H9 (cell line): ENCODE measurements at regions not wholly inside any gene's neighbourhood (a gene's known extent, or its start where the extent isn't known, plus 50 kb on each side); places are given as distances from the start of the nearest gene placed in this dataset.

Experiments used
- DNase-seq: peaks from one replicate; pipeline ENCODE4 v3.0.0-alpha.2; 2017
- H2AFZ ChIP-seq: one replicate; pipeline ENCODE4 v1.6.1; 2013; ENCODE audit warnings: mild to moderate bottlenecking, low read length, control low read depth, moderate library complexity
- H2AK5ac ChIP-seq: 2 replicates; pipeline ENCODE4 v1.6.1; 2013; ENCODE audit warnings: low read length, control low read depth, mixed read lengths; ENCODE audit not compliant: insufficient read length
- H2BK120ac ChIP-seq: one replicate; pipeline ENCODE4 v1.6.1; 2013; ENCODE audit warnings: low read depth, mild to moderate bottlenecking, low read length, control low read depth, inconsistent platforms; ENCODE audit not compliant: poor library complexity, severe bottlenecking
- H2BK12ac ChIP-seq: 2 replicates; pipeline ENCODE4 v1.6.1; 2013; ENCODE audit warnings: low read length, control low read depth, mixed read lengths, low read depth; ENCODE audit not compliant: insufficient read length
- H2BK15ac ChIP-seq: 2 replicates; pipeline ENCODE4 v1.6.1; 2013; ENCODE audit warnings: low read depth, low read length, control low read depth
- H2BK20ac ChIP-seq: one replicate; pipeline ENCODE4 v1.6.1; 2013; ENCODE audit warnings: low read depth, mild to moderate bottlenecking, low read length, control low read depth, inconsistent platforms; ENCODE audit not compliant: poor library complexity, severe bottlenecking
- H2BK5ac ChIP-seq: 2 replicates; pipeline ENCODE4 v1.6.1; 2013; ENCODE audit warnings: low read length, control low read depth, mixed read lengths; ENCODE audit not compliant: insufficient read length
- H3K14ac ChIP-seq: 2 replicates; pipeline ENCODE4 v1.6.1; 2013; ENCODE audit warnings: low read length, control low read depth; ENCODE audit not compliant: insufficient read depth
- H3K18ac ChIP-seq: 2 replicates; pipeline ENCODE4 v1.6.1; 2013; ENCODE audit warnings: low read depth, mild to moderate bottlenecking, mixed read lengths, low read length, control low read depth; ENCODE audit not compliant: insufficient read length
- H3K23ac ChIP-seq: 2 replicates; pipeline ENCODE4 v1.6.1; 2013; ENCODE audit warnings: low read length, control low read depth, mixed read lengths, low read depth; ENCODE audit not compliant: insufficient read length
- H3K23me2 ChIP-seq: 2 replicates; pipeline ENCODE4 v1.6.1; 2013; ENCODE audit warnings: low read depth, mild to moderate bottlenecking, mixed read lengths, low read length, control low read depth; ENCODE audit not compliant: insufficient read length, poor library complexity, severe bottlenecking
- H3K27ac ChIP-seq: 2 replicates; pipeline ENCODE4 v1.5.1; 2013; ENCODE audit warnings: low read length, control low read depth, mixed read lengths, low read depth; ENCODE audit not compliant: insufficient read length
- H3K27me3 ChIP-seq: 2 replicates; pipeline ENCODE4 v1.6.1; 2013; ENCODE audit warnings: low read length, control low read depth, inconsistent platforms; ENCODE audit not compliant: insufficient read depth
- H3K4ac ChIP-seq: 2 replicates; pipeline ENCODE4 v1.6.1; 2013; ENCODE audit warnings: low read depth, mild to moderate bottlenecking, control low read depth, inconsistent platforms, low read length, moderate library complexity
- H3K4me1 ChIP-seq: 2 replicates; pipeline ENCODE4 v1.6.1; 2013; ENCODE audit warnings: low read length, control low read depth, inconsistent platforms; ENCODE audit not compliant: insufficient read depth
- H3K4me2 ChIP-seq: 2 replicates; pipeline ENCODE4 v1.6.1; 2013; ENCODE audit warnings: low read length, control low read depth, mixed read lengths; ENCODE audit not compliant: insufficient read length, insufficient read depth
- H3K56ac ChIP-seq: 2 replicates; pipeline ENCODE4 v1.6.1; 2013; ENCODE audit warnings: low read depth, mild to moderate bottlenecking, mixed read lengths, low read length, control low read depth; ENCODE audit not compliant: insufficient read length
- H3K79me1 ChIP-seq: 2 replicates; pipeline ENCODE4 v1.6.1; 2013; ENCODE audit warnings: low read depth, mild to moderate bottlenecking, moderate library complexity, low read length, control low read depth, inconsistent platforms; ENCODE audit not compliant: insufficient read depth, poor library complexity, severe bottlenecking
- H3K79me2 ChIP-seq: 2 replicates; pipeline ENCODE4 v1.6.1; 2013; ENCODE audit warnings: low read length, control low read depth, inconsistent platforms; ENCODE audit not compliant: insufficient read depth
- H3K9ac ChIP-seq: 2 replicates; pipeline ENCODE4 v1.6.1; 2013; ENCODE audit warnings: low read length, control low read depth, mixed read lengths; ENCODE audit not compliant: insufficient read length; ENCODE audit errors: extremely low read depth
- H3K9me3 ChIP-seq: one replicate; pipeline ENCODE4 v1.6.1; 2013; ENCODE audit warnings: low read depth, low read length, inconsistent platforms; ENCODE audit not compliant: control insufficient read depth
- H3T11ph ChIP-seq: one replicate; pipeline ENCODE4 v1.6.1; 2013; ENCODE audit warnings: mild to moderate bottlenecking, low read length, control low read depth, inconsistent platforms
- H4K20me1 ChIP-seq: one replicate; pipeline ENCODE4 v1.6.1; 2013; ENCODE audit not compliant: control insufficient read depth, insufficient read length, insufficient read depth
- H4K5ac ChIP-seq: 2 replicates; pipeline ENCODE4 v1.6.1; 2013; ENCODE audit warnings: low read depth, mild to moderate bottlenecking, mixed read lengths, low read length, control low read depth; ENCODE audit not compliant: insufficient read length
- H4K8ac ChIP-seq: replicated peaks from 2 replicates; pipeline ENCODE4 v1.6.1; 2013; ENCODE audit warnings: low read length, control low read depth, mixed read lengths, low read depth; ENCODE audit not compliant: insufficient read length
- H4K91ac ChIP-seq: 2 replicates; pipeline ENCODE4 v1.6.1; 2013; ENCODE audit warnings: low read depth, mild to moderate bottlenecking, moderate library complexity, mixed read lengths, low read length, control low read depth; ENCODE audit not compliant: insufficient read length
- H3K27ac Mint-ChIP-seq, 3 experiments: 2 replicates in 2 of 3; 3 replicates in 1 of 3; pipeline ENCODE4 v1.8.0; 2020 to 2021; ENCODE audit warnings: mixed read lengths in 3 of 3, mild to moderate bottlenecking in 1 of 3, moderate library complexity in 1 of 3
- H3K27me3 Mint-ChIP-seq: 2 replicates; pipeline ENCODE4 v1.8.0; 2021; ENCODE audit warnings: low read depth, mild to moderate bottlenecking, moderate library complexity, mixed read lengths
- H3K36me3 Mint-ChIP-seq, 3 experiments: 2 replicates in 2 of 3; 3 replicates in 1 of 3; pipeline ENCODE4 v1.8.0; 2020 to 2021; ENCODE audit warnings: low read depth in 3 of 3, mixed read lengths in 3 of 3; ENCODE audit not compliant: insufficient read depth in 1 of 3
- H3K4me1 Mint-ChIP-seq, 2 experiments: 2 replicates each; pipeline ENCODE4 v1.8.0; 2020; ENCODE audit warnings: mixed read lengths in 2 of 2
- H3K4me3 Mint-ChIP-seq, 2 experiments: 2 replicates in 1 of 2; 3 replicates in 1 of 2; pipeline ENCODE4 v1.8.0; 2020 to 2021; ENCODE audit warnings: mild to moderate bottlenecking in 2 of 2, mixed read lengths in 2 of 2, moderate library complexity in 1 of 2
- H3K9me3 Mint-ChIP-seq, 2 experiments: 2 replicates in 1 of 2; 3 replicates in 1 of 2; pipeline ENCODE4 v1.8.0; 2020; ENCODE audit warnings: mild to moderate bottlenecking in 2 of 2, mixed read lengths in 2 of 2, moderate library complexity in 1 of 2
- WGBS: extraction: QIAGEN DNeasy Blood & Tissue Kit; methylation state at CpG from one replicate; pipeline ENCODE4 v1.1.7; 2013; ENCODE audit warnings: missing lambda C conversion rate, low lambda C conversion rate, mixed read lengths; ENCODE audit not compliant: insufficient read length; ENCODE audit errors: extremely low coverage; 5-methylcytosine and 5-hydroxymethylcytosine counted together
- TF ChIP-seq, protein P1 (sequence below): fragments of 200-600 bp; sonication (generic); conservative IDR thresholded peaks from 3 replicates; pipeline ENCODE4 v1.8.0; 2021; ENCODE audit warnings: antibody characterized with exemption, mild to moderate bottlenecking

DNA sequence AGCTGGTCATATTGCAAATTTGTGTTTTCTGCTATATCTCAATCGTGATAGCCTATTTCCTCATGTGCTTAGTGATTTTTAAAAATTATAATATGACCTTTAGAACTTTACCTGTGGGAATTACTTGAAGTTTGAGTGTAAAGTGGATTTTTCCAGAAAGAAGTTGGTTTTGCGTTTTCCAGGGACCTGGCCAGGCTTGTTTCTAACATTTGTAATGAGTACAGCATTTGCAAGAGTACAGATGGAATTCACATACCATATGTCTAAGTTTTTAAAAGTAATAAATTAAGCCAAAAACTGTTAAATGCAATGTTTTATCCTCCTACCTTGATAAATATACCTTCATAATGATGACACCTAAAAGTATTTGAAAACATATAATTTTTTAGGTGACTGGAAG is 443.2 kb downstream of the REEP3 start:
- no peaks in the 10 kb centered on the region for H3K27me3 ChIP-seq
- H4K8ac ChIP-seq, result no peak overlapping the region
- no peak overlapping the region for H3K4me2 ChIP-seq
- no peak overlapping the region for H3K9ac ChIP-seq
- no peak overlapping the region for H3K27ac ChIP-seq
- H4K91ac ChIP-seq, result no peak overlapping the region
- Mint-ChIP-seq H3K4me3 (no peak overlapping the region), H3K9me3 (peaks cover 5 to 9% of the 10 kb centered on the region in 2 experiments; a peak in 3 of 5 replicates), H3K27ac (no peak overlapping the region), H3K4me1 (no peaks in the 10 kb centered on the region), H3K27me3 (no peaks in the 10 kb centered on the region; the same call in 1 of the 2 replicates), H3K36me3 (peaks cover 0 to 6% (median 0%) of the 10 kb centered on the region in 3 experiments; a peak in 1 of 7 replicates)
- no peak overlapping the region for H3K18ac ChIP-seq
- no peak for DNase-seq
- H2BK5ac ChIP-seq, result no peak overlapping the region
- TF ChIP-seq, protein P1, sequence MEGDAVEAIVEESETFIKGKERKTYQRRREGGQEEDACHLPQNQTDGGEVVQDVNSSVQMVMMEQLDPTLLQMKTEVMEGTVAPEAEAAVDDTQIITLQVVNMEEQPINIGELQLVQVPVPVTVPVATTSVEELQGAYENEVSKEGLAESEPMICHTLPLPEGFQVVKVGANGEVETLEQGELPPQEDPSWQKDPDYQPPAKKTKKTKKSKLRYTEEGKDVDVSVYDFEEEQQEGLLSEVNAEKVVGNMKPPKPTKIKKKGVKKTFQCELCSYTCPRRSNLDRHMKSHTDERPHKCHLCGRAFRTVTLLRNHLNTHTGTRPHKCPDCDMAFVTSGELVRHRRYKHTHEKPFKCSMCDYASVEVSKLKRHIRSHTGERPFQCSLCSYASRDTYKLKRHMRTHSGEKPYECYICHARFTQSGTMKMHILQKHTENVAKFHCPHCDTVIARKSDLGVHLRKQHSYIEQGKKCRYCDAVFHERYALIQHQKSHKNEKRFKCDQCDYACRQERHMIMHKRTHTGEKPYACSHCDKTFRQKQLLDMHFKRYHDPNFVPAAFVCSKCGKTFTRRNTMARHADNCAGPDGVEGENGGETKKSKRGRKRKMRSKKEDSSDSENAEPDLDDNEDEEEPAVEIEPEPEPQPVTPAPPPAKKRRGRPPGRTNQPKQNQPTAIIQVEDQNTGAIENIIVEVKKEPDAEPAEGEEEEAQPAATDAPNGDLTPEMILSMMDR, result no peak
- H2AFZ ChIP-seq, result no peak overlapping the region
- no peak overlapping the region for H4K5ac ChIP-seq
- H3K79me1 ChIP-seq, result no peaks in the 10 kb centered on the region
- H3K23me2 ChIP-seq, result no peaks in the 10 kb centered on the region
- no peak overlapping the region for H2AK5ac ChIP-seq
- no peak overlapping the region for H2BK20ac ChIP-seq
- H4K20me1 ChIP-seq, result no peaks in the 10 kb centered on the region
- WGBS, result no CpG with 5 or more reads among the region's 2 CpGs
- no peak overlapping the region for H3T11ph ChIP-seq
- H2BK120ac ChIP-seq, result no peak overlapping the region
- H2BK12ac ChIP-seq, result no peak overlapping the region
- H3K9me3 ChIP-seq, result no peaks in the 10 kb centered on the region
- H3K14ac ChIP-seq, result no peak overlapping the region
- H3K4ac ChIP-seq, result no peak overlapping the region
- H3K4me1 ChIP-seq, result no peaks in the 10 kb centered on the region
- H2BK15ac ChIP-seq, result no peak overlapping the region
- H3K23ac ChIP-seq, result no peak overlapping the region
- no peaks in the 10 kb centered on the region for H3K79me2 ChIP-seq
- no peak overlapping the region for H3K56ac ChIP-seq
